ENCODE measurements at regions not wholly inside any gene's neighbourhood (a gene's known extent, or its start where the extent isn't known, plus 50 kb on each side); places are given as distances from the start of the nearest gene placed in this dataset.
A peak's percentile ranks its signal among the peaks of the same experiment; 100 is the strongest.

DNA sequence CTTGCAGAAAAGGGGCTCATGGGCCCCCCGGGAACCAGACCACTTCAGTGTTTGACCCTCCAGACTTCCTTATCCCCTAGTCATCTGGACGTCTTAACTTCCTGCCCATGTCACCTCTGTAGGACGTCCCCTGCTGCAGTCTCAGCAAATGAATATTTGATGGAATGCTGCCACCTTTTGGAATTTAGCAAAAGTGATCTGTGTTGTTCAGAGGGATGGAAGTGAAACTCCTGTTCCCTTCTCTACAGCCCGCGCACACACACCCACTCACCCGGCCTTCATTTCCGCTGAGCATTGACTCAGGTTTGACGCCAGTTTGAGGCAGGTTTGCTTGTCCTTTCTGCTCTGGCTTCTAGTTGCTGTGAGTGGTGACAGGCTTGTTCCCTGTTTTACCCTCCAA, 507.2 kb upstream of the EEF2KMT start:
- CTCF ChIA-PET (ENCODE audit: unreplicated experiment) = no interaction called here
- BruUV-seq (replicated peaks) = no TSS peak
- no peak for TF ChIP-seq EZH2phosphoT487 (IDR thresholded peaks at IDR 0.05; ENCODE audit: borderline replicate concordance, low read depth, low read length)
- TF ChIP-seq, protein P1, sequence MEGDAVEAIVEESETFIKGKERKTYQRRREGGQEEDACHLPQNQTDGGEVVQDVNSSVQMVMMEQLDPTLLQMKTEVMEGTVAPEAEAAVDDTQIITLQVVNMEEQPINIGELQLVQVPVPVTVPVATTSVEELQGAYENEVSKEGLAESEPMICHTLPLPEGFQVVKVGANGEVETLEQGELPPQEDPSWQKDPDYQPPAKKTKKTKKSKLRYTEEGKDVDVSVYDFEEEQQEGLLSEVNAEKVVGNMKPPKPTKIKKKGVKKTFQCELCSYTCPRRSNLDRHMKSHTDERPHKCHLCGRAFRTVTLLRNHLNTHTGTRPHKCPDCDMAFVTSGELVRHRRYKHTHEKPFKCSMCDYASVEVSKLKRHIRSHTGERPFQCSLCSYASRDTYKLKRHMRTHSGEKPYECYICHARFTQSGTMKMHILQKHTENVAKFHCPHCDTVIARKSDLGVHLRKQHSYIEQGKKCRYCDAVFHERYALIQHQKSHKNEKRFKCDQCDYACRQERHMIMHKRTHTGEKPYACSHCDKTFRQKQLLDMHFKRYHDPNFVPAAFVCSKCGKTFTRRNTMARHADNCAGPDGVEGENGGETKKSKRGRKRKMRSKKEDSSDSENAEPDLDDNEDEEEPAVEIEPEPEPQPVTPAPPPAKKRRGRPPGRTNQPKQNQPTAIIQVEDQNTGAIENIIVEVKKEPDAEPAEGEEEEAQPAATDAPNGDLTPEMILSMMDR (conservative IDR thresholded peaks at IDR 0.05; ENCODE audit: low read length) = no peak; the same call in 1 of the 2 replicates

DNA sequence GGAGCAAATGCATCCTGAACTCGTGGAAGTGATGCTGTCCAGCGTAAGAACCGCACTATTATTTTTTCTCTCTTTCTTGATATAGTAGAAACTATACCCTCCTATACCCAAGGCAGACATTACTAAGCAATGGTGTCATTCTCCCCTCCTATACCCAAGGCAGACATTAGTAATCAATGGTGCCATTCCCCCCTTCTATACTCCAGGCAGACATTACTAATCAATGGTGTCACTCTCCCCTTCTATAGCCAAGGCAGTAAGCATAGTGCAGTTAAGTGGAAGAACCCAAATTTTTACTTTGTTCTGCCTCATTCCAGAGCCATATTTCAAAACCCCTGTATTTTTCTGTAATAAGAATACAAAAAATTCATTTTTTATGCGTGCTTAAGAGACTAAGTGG, 506.2 kb upstream of the EEF2KMT start:
- no peaks in the 10 kb centered on the region for H3K36me3 ChIP-seq (ENCODE audit: insufficient read depth, low read length)
- H3K4me1 ChIP-seq (ENCODE audit: insufficient read depth, low read length, poor library complexity, severe bottlenecking) = no peaks in the 10 kb centered on the region
- H3K79me2 ChIP-seq (ENCODE audit: insufficient read depth, low read depth, low read length) = no peaks in the 10 kb centered on the region
- H3K4me3 ChIP-seq (ENCODE audit: low read depth, low read length, poor library complexity, severe bottlenecking) = no peak overlapping the region
- H3K9me3 ChIP-seq (ENCODE audit: low read length) = no peaks in the 10 kb centered on the region
- ChIA-PET POLR2A (no interaction called here), CTCF (ENCODE audit: unreplicated experiment) (no interaction called here)
- H3K4me2 ChIP-seq (ENCODE audit: low read length) = no peak overlapping the region
- H4K20me1 ChIP-seq (ENCODE audit: insufficient read depth, low read length) = no peaks in the 10 kb centered on the region
- BruUV-seq (replicated peaks) = no TSS peak
- no peak overlapping the region for H3K27ac ChIP-seq (ENCODE audit: low read depth, low read length, poor library complexity, severe bottlenecking)
- no peak for TF ChIP-seq EZH2phosphoT487 (IDR thresholded peaks at IDR 0.05; ENCODE audit: borderline replicate concordance, low read depth, low read length)
- TF ChIP-seq, protein P1 (conservative IDR thresholded peaks at IDR 0.05; ENCODE audit: low read length) = no peak
- H2AFZ ChIP-seq (ENCODE audit: low read length) = no peak overlapping the region
- intact Hi-C loops (cut with micrococcal nuclease; ENCODE audit: unreplicated experiment) = no loop called here
- no peak for DNase-seq (ENCODE audit: low spot score)
- no peaks in the 10 kb centered on the region for H3K9me2 ChIP-seq (ENCODE audit: insufficient read depth, low read length)

More for the DNA sequence above, 507.2 kb upstream of the EEF2KMT start:
- H2AFZ ChIP-seq (ENCODE audit: low read length) = no peak overlapping the region
- H4K20me1 ChIP-seq (ENCODE audit: insufficient read depth, low read length) = no peaks in the 10 kb centered on the region
- POLR2A ChIA-PET = interaction anchor here (0.6 kb wide), 1 partner anchor 124 kb away, joined by 4 read pairs; no protein-coding TSS in a partner anchor
- H3K4me3 ChIP-seq (ENCODE audit: low read depth, low read length, poor library complexity, severe bottlenecking) = no peak overlapping the region
- H3K36me3 ChIP-seq (ENCODE audit: insufficient read depth, low read length) = no peaks in the 10 kb centered on the region
- no peak overlapping the region for H3K27ac ChIP-seq (ENCODE audit: low read depth, low read length, poor library complexity, severe bottlenecking)
- no peak overlapping the region for H3K4me2 ChIP-seq (ENCODE audit: low read length)
- no peaks in the 10 kb centered on the region for H3K9me2 ChIP-seq (ENCODE audit: insufficient read depth, low read length)
- intact Hi-C loops (cut with micrococcal nuclease; ENCODE audit: unreplicated experiment) = no loop called here
- DNase-seq (ENCODE audit: low spot score) = peak; percentile 8
- H3K4me1 ChIP-seq (ENCODE audit: insufficient read depth, low read length, poor library complexity, severe bottlenecking) = no peaks in the 10 kb centered on the region
- no peaks in the 10 kb centered on the region for H3K79me2 ChIP-seq (ENCODE audit: insufficient read depth, low read depth, low read length)
- H3K9me3 ChIP-seq (ENCODE audit: low read length) = no peaks in the 10 kb centered on the region

DNA sequence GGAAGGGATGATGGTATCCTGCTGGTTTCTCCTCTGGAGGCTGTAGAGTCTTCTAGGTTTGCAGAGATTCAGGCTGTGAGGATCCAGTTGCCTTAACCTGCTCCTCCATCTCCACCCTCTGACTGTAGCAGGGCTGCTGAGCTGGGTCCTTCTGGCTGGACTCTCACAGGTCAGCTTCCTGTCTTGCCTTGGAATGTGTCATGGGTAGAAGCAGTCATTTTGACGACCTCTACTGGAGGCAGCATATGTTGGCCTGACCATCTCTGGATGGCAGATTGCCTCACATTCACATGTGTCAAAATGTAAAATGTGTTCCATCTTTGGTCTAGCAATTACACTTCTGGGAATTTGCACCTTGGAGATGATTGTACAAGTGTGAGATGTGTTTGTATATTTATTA, 504.4 kb upstream of the EEF2KMT start:
- no peak for TF ChIP-seq EZH2phosphoT487 (IDR thresholded peaks at IDR 0.05; ENCODE audit: borderline replicate concordance, low read depth, low read length)
- TF ChIP-seq, protein P1 (conservative IDR thresholded peaks at IDR 0.05; ENCODE audit: low read length) = no peak
- no peaks in the 10 kb centered on the region for H3K9me3 ChIP-seq (ENCODE audit: low read length)
- H4K20me1 ChIP-seq (ENCODE audit: insufficient read depth, low read length) = no peaks in the 10 kb centered on the region
- ChIA-PET CTCF (ENCODE audit: unreplicated experiment) (no interaction called here), POLR2A (no interaction called here)
- no peaks in the 10 kb centered on the region for H3K36me3 ChIP-seq (ENCODE audit: insufficient read depth, low read length)
- no peak overlapping the region for H3K4me2 ChIP-seq (ENCODE audit: low read length)
- no peaks in the 10 kb centered on the region for H3K9me2 ChIP-seq (ENCODE audit: insufficient read depth, low read length)
- H3K4me1 ChIP-seq (ENCODE audit: insufficient read depth, low read length, poor library complexity, severe bottlenecking) = no peaks in the 10 kb centered on the region
- no peak overlapping the region for H3K4me3 ChIP-seq (ENCODE audit: low read depth, low read length, poor library complexity, severe bottlenecking)
- intact Hi-C loops (cut with micrococcal nuclease; ENCODE audit: unreplicated experiment) = no loop called here
- no peaks in the 10 kb centered on the region for H3K79me2 ChIP-seq (ENCODE audit: insufficient read depth, low read depth, low read length)
- DNase-seq (ENCODE audit: low spot score) = no peak
- no peak overlapping the region for H3K27ac ChIP-seq (ENCODE audit: low read depth, low read length, poor library complexity, severe bottlenecking)
- no TSS peak for BruUV-seq (replicated peaks)
- no peak overlapping the region for H2AFZ ChIP-seq (ENCODE audit: low read length)
